ENCODE measurements at regions not wholly inside any gene's neighbourhood (a gene's known extent, or its start where the extent isn't known, plus 50 kb on each side); places are given as distances from the start of the nearest gene placed in this dataset.

DNA sequence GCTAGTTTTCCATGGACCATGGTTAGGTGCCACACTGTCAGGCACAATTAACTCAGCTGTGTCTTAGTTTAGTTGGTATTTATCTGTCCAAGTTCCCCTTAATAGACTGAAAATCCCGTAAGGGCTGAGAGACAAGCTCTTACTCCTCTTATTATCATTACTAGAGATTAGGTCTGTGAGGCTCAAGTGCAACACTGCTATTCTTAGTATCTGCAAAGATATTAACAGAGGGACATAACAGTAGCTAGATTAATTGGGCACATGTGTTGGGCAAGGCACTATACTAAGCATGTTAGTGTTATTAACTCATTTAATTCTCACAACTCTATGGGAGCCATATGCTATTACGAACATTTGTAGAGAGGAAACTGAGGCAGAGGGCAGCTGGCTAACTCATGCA is 137.3 kb downstream of the VEGFA start:
- TF ChIP-seq, protein P1, sequence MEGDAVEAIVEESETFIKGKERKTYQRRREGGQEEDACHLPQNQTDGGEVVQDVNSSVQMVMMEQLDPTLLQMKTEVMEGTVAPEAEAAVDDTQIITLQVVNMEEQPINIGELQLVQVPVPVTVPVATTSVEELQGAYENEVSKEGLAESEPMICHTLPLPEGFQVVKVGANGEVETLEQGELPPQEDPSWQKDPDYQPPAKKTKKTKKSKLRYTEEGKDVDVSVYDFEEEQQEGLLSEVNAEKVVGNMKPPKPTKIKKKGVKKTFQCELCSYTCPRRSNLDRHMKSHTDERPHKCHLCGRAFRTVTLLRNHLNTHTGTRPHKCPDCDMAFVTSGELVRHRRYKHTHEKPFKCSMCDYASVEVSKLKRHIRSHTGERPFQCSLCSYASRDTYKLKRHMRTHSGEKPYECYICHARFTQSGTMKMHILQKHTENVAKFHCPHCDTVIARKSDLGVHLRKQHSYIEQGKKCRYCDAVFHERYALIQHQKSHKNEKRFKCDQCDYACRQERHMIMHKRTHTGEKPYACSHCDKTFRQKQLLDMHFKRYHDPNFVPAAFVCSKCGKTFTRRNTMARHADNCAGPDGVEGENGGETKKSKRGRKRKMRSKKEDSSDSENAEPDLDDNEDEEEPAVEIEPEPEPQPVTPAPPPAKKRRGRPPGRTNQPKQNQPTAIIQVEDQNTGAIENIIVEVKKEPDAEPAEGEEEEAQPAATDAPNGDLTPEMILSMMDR (IDR thresholded peaks at IDR 0.05), result no peak
- no peak for TF ChIP-seq POLR2AphosphoS5 (IDR thresholded peaks at IDR 0.05)
- no peak for TF ChIP-seq POLR2A (IDR thresholded peaks at IDR 0.05)

Data from breast epithelium (tissue), 3 donors.